GM21825 (cell line): ENCODE measurements at regions not wholly inside any gene's neighbourhood (a gene's known extent, or its start where the extent isn't known, plus 50 kb on each side); places are given as distances from the start of the nearest gene placed in this dataset.
"Not testable (repeated sequence)": the region's sequence is repeated elsewhere in the genome, so short reads cannot be mapped to it uniquely, and the experiment has no call there.

Experiments used
- ATAC-seq: cut with Tn5 transposase; IDR thresholded peaks from one replicate; pipeline ENCODE4 v1.9.1; 2021; ENCODE audit warnings: mild to moderate bottlenecking, moderate library complexity; ENCODE audit not compliant: unreplicated experiment

DNA sequence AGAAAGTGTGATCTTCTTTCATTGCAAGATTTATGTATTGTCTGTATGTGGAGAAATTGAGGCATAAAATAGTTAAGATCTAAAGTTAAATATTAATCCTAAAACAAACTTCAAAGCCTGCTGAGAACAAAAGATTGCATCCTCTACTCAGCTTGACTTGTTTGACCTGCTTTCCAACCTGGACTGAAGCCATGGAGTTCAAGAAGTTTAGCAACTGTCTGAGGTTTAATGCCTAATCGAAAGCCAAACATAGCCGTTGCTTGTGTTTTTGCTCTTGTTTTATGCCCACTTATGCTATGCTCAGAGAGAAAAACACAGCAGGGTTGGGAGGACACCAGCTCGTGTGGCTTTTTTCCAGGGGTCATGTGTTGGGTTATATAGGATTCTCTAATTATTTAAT lies 135.6 kb downstream of the NUFIP1 start:
- no peak for ATAC-seq

DNA sequence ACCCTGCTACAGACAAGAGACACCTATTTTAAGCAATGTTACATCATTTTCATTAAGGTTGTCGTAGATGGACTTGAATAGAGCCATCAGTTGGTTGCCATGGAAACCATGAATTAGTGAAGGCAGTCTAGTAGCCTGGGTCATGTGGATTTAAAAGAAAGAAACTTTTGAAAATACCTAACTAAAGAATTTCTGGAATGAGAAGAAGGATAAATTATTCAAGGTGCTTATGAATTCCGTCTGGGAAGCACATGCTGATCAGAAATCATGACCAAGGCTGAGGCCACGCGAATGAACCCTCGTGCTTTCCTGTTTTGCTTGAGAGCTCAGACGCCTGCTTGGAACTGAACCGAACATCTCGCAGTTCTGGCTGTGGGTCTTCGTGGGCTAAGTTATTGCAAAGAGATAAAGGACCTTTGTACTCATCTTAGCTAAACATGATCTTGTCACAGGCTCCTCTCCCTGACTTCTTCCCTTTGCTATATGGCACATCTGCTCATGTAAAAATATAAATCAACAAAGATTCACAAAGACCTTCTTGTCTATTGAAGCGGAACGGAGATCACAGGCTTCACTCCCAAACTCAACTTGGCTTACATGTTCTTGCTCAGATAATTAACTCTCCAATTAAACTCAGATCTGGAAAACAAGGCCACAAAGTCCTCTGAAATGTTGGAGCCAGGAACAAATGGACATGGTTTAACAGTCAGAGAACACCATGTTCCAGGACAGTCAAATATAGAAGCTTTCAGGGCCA lies 140.2 kb downstream of the NUFIP1 start:
- no peak for ATAC-seq

DNA sequence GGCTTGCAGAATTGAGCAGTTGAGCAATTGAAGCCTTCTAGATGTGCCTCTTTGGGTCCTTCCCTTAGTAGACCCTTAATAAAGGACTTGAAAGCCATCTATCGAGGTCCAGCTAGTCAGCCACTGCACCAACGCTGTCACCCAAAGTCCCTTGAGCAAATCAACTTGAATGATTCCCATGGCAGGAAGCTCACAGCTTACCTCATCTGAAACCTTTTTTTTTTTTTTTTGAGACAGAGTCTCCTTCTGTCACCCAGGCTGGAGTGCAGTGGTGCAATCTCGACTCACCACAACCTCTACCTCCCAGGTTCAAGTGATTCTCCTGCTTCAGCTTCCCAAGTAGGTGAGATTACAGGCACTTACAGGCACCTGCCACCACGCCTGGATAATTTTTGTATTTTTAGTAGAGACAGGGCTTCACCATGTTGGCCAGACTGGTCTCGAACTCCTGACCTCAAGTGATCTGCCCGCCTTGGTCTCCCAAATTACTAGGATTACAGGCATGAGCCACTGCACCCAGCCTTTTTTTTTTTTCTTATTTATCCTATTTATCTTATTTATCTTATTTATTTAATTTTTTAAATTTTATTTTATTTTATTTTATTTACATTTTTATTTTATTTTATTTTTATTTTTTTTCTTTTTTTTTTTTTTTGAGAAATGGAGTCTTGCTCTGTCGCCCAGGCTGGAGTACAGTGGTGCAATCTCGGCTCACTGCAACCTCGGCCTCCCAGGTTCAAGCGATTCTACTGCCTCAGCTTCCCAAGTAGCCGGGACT lies 143.8 kb downstream of the NUFIP1 start:
- ATAC-seq: not testable (repeated sequence)

DNA sequence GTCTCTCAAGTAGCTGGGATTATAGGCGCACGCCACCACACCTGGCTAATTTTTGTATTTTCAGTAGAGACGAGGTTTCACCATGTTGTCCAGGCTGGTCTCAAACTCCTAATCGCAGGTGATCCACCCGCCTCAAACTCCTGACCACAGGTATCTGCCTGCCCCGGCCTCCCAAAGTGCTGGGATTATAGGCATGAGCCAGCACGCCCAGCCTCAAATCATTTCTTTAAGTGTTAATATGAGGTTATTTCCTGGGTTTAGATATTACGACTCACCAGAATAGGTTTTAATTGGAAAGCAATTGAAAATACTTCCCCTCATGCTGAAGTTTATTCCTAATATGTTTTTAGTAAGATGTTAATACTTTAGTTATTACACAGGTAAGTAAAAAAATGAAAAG lies 144.5 kb downstream of the NUFIP1 start:
- ATAC-seq: no peak

DNA sequence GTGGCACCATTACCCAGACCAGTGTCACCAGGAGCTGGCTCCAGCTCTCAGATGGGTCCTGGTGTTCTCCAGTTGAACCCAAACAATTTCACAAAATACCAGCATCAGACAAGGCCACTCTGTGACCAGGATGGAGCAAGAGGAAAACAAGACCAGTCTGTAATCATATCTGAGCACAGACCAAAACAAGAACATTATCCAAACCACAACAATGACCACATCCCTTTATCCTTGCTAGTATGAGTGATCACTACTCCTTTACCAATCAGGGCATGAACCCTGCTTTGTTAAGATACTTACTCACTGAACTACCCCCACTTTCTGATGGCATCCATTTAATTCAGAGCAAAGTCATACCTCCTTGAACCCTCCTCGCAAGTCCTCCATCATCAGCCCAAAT lies 145.9 kb downstream of the NUFIP1 start:
- ATAC-seq: no peak

DNA sequence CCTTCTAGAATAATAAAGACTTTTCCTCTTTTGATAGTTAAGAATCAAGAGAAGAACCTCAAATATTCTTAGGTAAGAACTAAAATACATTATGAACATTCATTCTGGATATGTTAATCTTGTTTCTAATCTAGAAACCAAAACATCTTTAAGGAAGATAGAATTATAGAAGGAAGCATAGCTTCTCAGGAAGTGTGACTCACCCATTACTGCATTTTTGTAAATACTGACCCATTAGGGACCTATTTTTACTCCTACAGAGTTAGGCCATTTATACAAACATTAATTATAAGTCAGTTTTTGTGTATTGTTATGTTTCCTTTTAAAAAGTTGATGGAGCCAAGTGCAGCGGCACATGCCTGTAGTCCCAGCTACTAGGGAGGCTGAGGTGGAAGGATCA lies 147.1 kb downstream of the NUFIP1 start:
- no peak for ATAC-seq

DNA sequence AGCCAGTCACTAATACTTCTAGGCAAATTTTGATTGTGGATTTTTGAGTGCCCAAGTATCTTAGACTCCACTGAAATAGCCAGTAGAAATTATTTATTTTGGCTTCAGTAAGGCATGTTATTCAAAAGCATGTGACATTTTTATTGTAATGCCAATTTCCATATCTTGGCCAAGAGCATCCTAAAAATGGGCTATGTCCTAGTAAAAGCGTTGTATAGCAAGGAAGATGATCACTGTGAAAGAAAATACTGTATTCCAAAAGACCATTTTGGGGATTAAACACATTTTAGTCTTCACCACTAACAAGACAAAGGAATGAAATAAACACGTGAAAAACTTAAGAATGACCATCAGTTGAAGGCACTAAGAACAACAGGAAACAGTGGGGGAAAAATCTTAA lies 149.1 kb downstream of the NUFIP1 start:
- no peak for ATAC-seq

DNA sequence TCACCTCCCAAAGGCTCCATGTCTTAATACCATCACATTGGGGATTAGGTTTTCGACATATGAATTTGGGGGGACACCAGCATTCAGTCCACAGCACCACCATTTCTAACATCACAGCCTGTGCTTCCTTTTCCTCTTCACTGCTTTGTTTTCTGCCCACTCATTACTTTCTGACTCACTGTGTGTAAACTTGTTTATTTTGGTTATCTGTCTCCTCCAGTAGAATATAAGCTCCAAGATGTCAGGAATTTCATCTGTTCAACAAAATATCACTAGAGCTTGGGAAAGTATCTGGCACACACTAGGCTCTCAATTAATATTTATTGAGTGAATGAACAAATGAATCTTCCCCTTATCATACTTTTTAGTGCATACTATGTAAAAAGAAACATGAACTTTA lies 152.0 kb downstream of the NUFIP1 start:
- ATAC-seq: no peak

DNA sequence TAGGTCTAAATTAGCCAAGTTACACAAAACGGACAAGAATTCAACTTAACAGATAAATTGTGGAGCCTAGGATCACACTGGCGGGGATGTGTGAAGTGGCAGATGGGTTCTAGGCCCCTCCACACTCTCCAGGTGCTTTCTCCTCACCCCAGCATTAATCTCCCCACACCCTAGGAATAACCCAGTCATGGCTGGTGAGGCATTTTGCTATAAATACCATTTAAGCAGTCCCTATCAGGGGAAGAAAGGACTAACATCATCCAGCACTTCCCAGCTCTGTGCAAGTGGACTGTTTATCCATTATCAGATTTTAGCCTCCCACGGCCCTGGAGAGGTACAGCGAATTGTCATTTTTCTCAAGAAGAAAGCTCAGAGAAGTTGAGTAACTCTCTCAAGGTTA lies 154.9 kb downstream of the NUFIP1 start:
- ATAC-seq: no peak

DNA sequence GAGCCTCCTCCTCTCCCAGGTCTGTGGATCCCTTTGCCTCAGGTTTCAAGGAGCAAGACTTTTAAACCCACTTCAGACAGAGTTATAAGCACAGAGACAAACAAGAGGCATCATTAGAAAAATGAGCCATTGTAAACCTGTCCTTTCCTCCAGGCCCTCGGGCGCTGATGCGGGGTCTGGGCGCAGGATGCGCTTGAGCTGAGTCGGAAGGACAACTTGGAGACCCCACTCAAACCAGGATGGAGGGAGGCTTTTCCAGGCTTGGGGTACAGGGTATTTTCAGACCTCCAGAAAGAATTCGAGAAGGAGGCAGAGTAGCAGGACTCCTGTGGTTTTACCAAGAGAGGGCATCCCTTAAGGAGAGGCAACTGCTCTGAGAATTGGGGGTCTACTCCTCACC lies 155.6 kb downstream of the NUFIP1 start:
- no peak for ATAC-seq

DNA sequence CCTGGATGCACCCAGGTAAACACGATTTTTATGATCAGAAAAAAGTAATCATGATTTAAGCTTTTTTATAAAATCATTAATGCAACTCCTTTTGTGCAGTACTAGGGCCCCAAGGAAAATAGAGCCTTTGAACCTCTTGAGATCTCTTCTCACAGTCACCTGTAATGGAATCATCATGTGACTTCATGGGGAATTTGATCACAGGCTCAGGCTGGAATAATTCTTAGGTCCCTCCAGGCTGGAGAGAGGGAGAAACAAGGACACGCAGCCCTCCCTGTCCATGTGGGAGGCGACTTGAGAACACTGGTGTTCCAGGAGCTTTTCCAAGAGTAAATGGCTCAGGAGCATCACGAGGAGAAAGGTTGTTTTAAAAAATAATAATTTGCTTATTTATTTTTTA lies 156.1 kb downstream of the NUFIP1 start:
- no peak for ATAC-seq

DNA sequence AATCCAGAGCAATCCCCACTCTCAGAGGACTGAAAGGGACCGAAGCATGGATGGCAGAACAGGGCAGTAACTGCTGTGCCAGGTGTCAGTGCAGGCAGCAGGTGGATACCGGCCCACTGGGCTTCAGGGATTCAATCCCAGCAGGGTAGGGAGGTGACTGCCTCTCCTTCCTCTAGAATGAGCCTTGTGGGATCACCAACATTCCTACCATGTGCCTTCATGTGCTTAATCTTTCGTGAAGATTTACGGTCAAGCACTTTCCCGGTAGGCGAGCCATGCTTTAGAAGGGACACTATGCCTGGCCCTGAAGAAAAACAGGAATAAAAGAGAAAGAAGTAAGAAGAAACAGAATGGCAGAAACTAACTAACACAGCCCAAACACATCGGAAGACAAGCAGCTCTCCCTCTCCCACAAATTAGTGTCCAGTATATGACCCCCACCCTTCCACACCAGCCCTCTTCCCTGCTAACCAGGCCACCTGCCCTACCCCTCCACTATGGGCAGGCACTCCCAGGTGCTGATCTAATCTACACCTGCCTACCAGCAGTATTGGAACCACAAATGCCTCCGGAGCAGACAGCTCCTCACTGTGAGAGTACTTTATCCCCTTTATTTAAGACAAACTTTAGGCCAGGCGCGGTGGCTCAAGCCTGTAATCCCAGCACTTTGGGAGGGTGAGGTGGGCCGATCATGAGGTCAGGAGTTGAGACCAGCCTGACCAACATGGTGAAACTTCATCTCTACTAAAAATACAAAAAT lies 162.5 kb downstream of the NUFIP1 start:
- ATAC-seq: no peak

DNA sequence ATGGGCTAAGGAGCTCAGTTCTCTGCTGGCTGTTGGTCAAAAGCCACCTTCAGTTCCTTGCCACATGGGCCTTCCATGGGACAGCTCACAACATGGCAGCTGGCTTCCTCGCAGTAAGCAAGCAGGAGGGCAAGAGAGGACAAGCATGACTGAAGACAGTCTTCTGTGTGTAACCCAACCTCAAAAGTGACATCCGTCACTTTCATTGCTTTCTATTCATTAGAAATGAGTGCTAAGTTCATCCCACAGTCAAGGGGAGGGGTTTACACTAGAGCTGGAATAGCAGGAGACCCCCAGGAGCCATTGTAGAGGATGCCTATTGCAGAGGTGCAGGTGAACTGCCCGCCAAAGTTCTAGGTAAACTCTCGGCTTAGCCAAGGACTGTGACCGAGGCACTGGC lies 163.3 kb downstream of the NUFIP1 start:
- no peak for ATAC-seq

DNA sequence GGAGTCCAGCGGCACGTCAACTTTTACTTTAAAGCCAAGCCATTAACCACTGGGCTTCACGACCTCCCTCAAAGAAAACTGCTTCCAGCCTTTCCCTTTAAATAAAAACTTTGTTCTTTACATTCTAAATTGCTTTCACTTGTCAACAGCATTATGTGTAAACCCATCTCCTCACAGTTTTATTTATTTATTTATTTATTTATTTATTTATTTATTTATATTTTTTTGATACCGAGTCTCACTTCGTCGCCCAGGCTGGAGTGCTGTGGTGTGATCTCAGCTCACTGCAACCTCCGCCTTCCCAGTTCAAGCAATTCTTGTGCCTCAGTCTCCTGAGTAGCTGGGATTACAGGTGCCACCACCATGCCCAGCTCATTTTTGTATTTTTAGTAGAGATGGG lies 165.7 kb downstream of the NUFIP1 start:
- not testable (repeated sequence) for ATAC-seq

DNA sequence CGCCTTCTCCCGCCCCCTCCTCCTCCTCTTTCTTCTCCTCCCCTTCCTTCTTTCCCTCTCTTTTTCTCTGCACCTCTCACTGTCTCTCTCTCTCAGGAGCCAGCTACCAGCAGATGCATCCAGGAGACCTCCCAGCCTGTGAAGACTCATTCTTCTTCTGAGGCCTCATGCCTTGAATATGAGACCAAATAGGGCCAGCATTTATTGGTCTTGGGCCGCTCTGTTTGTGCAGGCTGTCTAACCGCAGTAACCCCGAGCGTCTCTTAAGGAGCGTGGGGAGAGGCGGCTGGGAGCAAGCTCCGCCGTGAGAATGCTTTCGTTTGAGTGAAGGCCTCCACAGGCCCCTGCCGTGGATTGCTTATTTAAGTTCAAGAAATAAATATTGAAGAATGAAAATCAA lies 167.0 kb downstream of the NUFIP1 start:
- ATAC-seq: no peak

DNA sequence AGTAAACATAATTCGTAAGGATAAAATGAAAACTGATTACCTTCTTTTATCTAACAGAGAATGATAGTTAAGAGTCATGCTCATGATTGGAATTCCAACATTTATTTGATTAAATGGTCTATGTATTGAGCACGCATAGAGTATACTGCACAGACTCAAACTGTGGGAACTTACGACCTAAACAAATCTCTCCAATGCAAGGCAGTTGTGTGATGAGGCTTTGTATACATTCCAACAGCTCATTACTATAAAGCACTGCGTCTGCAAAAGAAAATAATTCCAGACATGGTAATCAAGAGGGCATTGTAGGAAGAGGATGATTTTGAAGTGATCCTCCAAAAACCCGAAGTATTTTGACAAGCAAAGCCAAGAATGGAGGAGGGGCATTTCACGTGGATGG lies 169.5 kb downstream of the NUFIP1 start:
- no peak for ATAC-seq

DNA sequence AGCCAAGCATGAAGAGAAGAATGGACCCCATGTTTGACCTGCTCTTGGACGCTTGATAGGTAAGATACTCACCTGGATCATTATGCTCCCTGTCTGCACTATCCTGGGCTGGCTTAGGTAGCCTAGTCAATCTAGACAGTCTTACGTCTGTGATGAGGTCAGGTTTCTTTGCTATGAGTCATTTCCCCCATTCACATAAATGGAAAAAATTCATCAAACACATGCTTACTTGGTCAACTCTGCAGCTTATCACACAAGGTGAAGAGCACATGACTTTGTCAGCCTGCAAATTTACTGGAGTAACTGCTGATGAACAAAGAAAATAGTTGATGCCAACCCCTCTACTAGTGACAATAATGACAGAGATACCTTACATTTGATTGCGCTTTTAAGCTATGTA lies 170.0 kb downstream of the NUFIP1 start:
- no peak for ATAC-seq

DNA sequence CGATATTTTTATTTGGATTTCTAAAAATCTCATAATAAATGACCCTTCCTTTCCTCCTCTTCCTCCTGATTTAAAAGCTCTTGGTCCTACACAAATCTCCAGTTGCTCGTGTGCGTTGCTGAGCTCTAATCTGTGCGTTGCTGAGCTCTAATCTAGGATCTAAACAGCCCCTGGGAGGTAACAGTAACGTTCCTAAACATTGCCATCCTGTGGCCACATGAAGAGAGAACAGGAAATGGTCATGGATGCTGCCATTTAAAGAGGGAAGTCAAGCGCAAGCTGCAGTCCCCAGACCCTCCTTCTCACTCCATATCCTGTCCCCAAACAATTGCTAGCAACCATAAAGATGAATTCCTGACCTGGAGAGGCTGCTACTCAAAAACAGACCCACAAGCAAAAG lies 170.8 kb downstream of the NUFIP1 start:
- no peak for ATAC-seq

DNA sequence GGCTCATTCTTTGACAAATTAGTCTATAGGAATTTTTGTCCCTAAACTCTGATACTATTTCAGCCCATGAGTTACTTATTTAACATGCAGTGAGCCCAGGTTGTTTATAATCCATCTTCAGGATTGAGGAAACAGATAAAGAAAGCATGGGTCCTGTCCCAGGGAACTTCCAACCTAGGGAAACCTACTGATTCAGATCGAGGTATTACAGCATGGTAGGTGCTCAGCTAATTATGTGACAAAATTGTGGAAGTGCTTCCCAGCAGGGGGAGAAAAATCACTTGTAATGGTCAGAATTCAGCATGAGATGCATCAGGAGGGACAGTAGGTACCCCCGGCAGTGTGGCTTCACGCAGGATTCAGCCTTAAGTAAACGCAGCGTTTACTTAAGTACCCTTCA lies 171.3 kb downstream of the NUFIP1 start:
- ATAC-seq: no peak

DNA sequence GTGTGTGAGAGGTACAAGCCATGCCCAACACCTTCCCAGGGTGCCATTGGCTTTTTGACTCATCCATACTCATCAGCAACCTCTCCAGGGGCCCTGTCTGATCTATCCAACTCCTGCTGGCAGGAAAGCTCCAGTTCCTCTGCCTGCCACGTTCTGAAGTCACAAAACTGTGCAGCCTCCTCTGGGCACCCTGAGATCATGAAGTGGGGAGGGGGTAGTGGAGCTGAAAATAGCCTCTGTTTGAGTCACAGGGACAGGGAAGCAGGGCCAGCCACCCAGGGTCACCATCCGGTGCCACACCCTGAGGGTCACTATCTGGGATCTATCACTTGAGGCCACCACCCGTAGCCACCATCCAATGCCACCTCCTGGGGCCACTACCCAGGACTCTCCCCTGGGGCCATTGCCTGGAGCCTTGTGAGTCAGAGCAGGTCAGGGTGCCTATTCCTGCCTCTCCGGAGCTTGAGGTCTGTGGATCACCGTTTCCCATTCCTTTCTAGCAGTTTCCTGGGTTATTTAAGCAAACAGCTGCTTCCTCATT lies 172.1 kb downstream of the NUFIP1 start:
- ATAC-seq: no peak

DNA sequence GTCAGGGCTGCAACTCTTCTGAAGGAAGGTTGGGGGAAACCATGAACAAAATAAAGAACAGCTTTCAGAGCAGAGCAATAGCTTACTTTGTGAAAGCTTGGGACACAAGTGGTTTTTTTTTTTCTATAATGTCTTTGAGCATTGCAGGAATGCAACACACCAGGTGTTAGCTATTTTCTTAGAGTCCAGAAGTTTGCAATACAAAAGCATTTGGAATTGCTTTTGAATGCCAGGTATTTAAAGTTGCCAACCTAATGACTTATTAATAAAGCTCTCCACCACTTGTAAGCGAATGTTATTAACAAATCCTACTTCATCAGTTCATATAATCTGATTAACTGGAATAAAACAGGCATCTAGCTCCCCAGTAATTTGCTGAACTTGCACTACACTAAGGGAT lies 172.6 kb downstream of the NUFIP1 start:
- ATAC-seq: no peak

DNA sequence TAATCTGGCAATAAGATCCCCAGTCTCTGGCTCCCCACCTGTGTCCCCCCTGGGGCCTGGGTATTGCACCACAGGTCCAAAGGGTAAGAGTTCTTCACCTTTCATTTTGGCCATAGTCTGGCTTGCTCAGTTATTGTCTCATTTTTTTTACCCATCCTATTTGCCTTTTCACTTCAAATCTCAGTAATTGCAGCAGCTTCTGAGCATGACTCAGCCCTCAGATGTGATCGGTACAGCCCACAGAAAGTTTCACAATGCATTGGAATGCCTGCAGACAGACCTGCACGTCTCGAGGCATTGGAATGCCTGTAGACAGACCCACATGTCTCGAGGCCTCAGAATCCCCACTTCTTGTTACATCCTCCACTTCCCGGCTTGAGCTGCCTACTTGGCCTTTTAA lies 173.6 kb downstream of the NUFIP1 start:
- no peak for ATAC-seq
